ENCODE measurements at regions not wholly inside any gene's neighbourhood (a gene's known extent, or its start where the extent isn't known, plus 50 kb on each side); places are given as distances from the start of the nearest gene placed in this dataset.

DNA sequence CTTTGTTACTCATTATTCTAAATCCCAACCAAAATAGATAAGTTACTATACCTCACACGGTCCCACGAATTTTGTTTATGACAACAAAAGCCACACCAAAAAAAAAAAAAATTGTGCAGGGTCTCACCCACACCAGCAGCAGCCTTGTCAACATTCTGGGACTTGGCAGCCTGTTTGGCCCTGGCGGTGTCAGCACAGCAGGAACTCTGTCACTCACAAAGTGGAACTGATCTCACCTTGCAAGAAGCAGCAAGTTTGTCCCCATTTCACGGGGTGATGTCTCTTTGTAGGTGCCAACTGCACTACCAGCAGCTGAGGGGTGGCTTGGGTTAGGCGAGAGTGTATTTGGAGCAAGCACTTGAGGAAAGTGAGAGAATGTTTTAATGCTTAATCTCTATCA lies 75.0 kb upstream of the CHRM3 start:
- TF ChIP-seq, protein P1, sequence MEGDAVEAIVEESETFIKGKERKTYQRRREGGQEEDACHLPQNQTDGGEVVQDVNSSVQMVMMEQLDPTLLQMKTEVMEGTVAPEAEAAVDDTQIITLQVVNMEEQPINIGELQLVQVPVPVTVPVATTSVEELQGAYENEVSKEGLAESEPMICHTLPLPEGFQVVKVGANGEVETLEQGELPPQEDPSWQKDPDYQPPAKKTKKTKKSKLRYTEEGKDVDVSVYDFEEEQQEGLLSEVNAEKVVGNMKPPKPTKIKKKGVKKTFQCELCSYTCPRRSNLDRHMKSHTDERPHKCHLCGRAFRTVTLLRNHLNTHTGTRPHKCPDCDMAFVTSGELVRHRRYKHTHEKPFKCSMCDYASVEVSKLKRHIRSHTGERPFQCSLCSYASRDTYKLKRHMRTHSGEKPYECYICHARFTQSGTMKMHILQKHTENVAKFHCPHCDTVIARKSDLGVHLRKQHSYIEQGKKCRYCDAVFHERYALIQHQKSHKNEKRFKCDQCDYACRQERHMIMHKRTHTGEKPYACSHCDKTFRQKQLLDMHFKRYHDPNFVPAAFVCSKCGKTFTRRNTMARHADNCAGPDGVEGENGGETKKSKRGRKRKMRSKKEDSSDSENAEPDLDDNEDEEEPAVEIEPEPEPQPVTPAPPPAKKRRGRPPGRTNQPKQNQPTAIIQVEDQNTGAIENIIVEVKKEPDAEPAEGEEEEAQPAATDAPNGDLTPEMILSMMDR (IDR thresholded peaks at IDR 0.05): no peak
- no peak for TF ChIP-seq POLR2AphosphoS5 (IDR thresholded peaks at IDR 0.05; ENCODE audit: insufficient read depth in 1 of 2, low read depth in 1 of 2)
- TF ChIP-seq POLR2A (IDR thresholded peaks at IDR 0.05): no peak

All from vagina (tissue), 2 donors.